ENCODE measurements at regions not wholly inside any gene's neighbourhood (a gene's known extent, or its start where the extent isn't known, plus 50 kb on each side); places are given as distances from the start of the nearest gene placed in this dataset.

- H3K4me1 ChIP-seq, result peaks cover 0 to 12% of the 10 kb centered on the region in 2 donors
- H3K36me3 ChIP-seq, result no peaks in the 10 kb centered on the region
- DNase-seq, result no peak
- intact Hi-C loops (cut with DNase I; ENCODE audit: low total_unique reads), result no loop called here
- H3K27me3 ChIP-seq, result no peaks in the 10 kb centered on the region
- no peak overlapping the region for H3K4me3 ChIP-seq
- no peak overlapping the region for H3K27ac ChIP-seq
- no peaks in the 10 kb centered on the region for H3K9me3 ChIP-seq
- TF ChIP-seq POLR2A (IDR thresholded peaks at IDR 0.05) (no peak), CTCF (IDR thresholded peaks at IDR 0.05 in 4 of 5, conservative IDR thresholded peaks at IDR 0.05 in 1 of 5) (no peak)
- in situ Hi-C loops (cut with MboI; ENCODE audit: low sequenced_read_pairs in 4 of 4), result no loop called here
- no peak for ATAC-seq
Observed at GRCh38 chr12:45570501-45570900, 159.0 kb upstream of the ARID2 start.

GRCh38 chr12:45572114-45572513 lies 157.4 kb upstream of the ARID2 start:
- ATAC-seq (no peak), DNase-seq (no peak)
- no peak overlapping the region for H3K27ac ChIP-seq
- no peaks in the 10 kb centered on the region for H3K27me3 ChIP-seq
- in situ Hi-C loops (cut with MboI; ENCODE audit: low sequenced_read_pairs in 4 of 4), result no loop called here
- H3K9me3 ChIP-seq, result no peaks in the 10 kb centered on the region
- H3K36me3 ChIP-seq, result no peaks in the 10 kb centered on the region
- TF ChIP-seq POLR2A (IDR thresholded peaks at IDR 0.05), result no peak
- no peak for TF ChIP-seq CTCF (IDR thresholded peaks at IDR 0.05 in 4 of 5, conservative IDR thresholded peaks at IDR 0.05 in 1 of 5)
- H3K4me1 ChIP-seq, result peaks cover 0 to 12% of the 10 kb centered on the region in 2 donors
- intact Hi-C loops (cut with DNase I; ENCODE audit: low total_unique reads), result no loop called here
- H3K4me3 ChIP-seq, result no peak overlapping the region

DNA sequence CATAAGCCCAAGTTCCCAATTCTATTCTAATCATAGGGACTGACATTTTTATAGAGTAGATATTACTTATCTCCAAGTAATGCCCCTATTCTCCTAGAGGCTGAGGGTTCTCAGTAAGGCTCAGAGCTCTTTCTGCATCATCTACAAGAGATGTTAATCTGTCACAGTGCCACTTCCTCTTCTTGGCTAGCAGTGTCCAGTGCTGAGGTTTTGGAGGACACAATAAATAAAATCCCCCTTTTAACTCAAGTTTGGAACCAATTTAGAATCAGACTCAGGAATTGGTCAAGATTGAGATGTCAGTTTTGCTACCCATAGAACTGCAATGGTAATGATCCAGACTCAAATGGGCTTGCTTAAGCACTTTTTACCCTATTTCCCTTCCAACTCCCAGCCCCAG lies 154.1 kb upstream of the ARID2 start:
- TF ChIP-seq POLR2A (IDR thresholded peaks at IDR 0.05) (no peak), CTCF (IDR thresholded peaks at IDR 0.05 in 4 of 5, conservative IDR thresholded peaks at IDR 0.05 in 1 of 5) (no peak)
- in situ Hi-C loops (cut with MboI; ENCODE audit: low sequenced_read_pairs in 4 of 4) (no loop called here), intact Hi-C loops (cut with DNase I; ENCODE audit: low total_unique reads) (no loop called here)

DNA sequence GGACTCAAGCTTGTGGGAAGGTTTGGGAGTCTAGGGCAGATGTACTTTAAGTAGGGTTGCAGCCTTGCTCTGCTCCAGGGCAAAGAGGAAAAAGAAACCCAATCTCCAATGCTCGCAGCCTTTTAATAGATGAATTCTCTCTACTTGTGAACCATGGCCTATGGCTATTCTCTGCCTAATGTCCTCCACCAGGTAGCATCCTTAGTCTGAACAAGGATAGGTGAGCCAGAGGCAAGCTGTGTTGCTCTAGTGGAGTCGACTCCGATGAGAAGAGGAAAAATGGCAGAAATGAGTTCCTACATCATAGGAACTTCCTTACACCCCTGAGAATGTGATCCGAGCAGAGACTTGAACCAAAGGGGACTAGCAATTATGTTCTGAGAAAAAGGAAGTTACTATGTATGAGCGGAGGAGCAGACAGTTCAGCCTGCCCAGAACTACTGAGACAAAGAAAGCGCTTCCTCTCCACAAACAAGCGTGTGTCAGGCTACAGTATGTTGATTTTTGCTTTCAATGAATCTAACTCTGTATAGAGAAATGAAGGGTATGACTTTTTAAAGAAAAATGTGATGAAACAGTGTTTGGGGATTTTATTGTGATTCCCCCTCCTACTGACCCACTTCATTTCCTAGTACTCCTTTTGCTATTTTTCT lies 153.6 kb upstream of the ARID2 start:
- Histone ChIP-seq H3K9me3 (no peaks in the 10 kb centered on the region), H3K27me3 (no peaks in the 10 kb centered on the region), H3K36me3 (no peaks in the 10 kb centered on the region), H3K27ac (no peak overlapping the region), H3K4me3 (no peak overlapping the region), H3K4me1 (no peaks in the 10 kb centered on the region)
- TF ChIP-seq POLR2A (IDR thresholded peaks at IDR 0.05), result no peak
- no peak for TF ChIP-seq CTCF (IDR thresholded peaks at IDR 0.05 in 4 of 5, conservative IDR thresholded peaks at IDR 0.05 in 1 of 5)
- intact Hi-C loops (cut with DNase I; ENCODE audit: low total_unique reads), result no loop called here
- ATAC-seq (no peak), DNase-seq (no peak)
- in situ Hi-C loops (cut with MboI; ENCODE audit: low sequenced_read_pairs in 4 of 4), result no loop called here

More for the DNA sequence above, 154.1 kb upstream of the ARID2 start:
- ATAC-seq, result no peak
- Histone ChIP-seq H3K27ac (no peak overlapping the region), H3K4me3 (no peak overlapping the region), H3K27me3 (no peaks in the 10 kb centered on the region), H3K9me3 (no peaks in the 10 kb centered on the region), H3K36me3 (no peaks in the 10 kb centered on the region), H3K4me1 (no peaks in the 10 kb centered on the region)
- DNase-seq, result no peak
